GM19240 (cell line): ENCODE measurements at regions not wholly inside any gene's neighbourhood (a gene's known extent, or its start where the extent isn't known, plus 50 kb on each side); places are given as distances from the start of the nearest gene placed in this dataset.
"Not testable (repeated sequence)": the region's sequence is repeated elsewhere in the genome, so short reads cannot be mapped to it uniquely, and the experiment has no call there.

Experiments used
- DNase-seq: peaks from one replicate; pipeline ENCODE4 v3.0.0; 2011; ENCODE audit warnings: low spot score; ENCODE audit not compliant: insufficient read length

DNA sequence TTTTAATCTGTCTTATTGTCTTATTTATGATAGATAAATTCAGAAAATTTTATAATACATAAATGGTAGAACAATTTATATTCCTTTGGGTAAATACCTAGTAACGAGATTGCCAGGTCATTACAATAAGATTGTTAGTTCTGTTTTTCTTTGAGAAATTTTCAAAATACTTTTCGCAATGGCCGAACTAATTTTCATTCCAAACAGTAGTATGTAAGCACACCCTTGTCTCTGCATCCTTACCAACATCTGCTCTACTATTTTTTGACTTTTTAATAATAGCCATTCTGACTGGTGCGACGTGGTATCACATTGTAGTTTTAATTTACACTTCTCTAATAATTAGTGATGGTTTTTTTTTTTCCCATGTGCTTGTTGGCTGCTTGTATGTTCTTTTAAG, 351.4 kb upstream of the LUZP2 start:
- DNase-seq, result no peak

DNA sequence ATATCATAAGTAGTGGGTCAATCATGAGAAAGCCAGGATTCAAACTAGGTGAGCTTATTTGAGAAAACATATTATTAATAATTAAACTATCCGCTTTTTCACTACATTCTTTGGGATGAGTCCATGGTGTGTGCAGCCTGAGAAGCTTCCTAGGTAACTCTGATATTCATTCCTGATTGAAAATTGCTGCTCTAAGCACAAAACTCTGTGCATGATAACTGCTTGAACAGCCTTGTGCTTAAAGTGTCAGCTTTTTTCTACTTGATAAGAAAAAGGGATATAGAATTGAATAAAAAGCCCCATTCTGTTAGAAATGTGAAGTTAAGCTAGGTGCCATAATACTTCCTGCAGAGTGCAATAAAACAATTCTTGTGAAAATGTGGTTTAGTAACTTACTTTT, 343.5 kb upstream of the LUZP2 start:
- DNase-seq, result no peak

DNA sequence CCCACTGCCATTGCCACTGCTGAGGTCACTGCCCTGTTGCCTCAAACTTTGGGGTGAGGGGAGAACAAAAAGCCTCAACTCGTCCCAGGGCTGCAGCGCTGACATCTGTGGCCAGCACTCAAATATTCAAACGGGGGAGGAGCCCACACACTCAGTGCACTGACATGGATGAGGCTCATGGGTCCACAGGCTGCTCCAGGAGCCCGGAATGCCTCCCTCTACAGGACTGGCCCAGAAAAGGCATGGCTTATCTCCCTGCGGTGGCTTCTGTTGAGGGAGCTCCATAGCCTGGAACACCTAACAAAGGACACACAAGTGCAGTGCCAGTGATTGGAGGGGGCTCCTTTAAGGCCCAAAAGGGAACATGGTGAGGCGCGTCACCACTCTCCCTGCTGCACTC, 341.1 kb upstream of the LUZP2 start:
- no peak for DNase-seq

GRCh38 chr11:24157316-24157715, 339.5 kb upstream of the LUZP2 start:
- no peak for DNase-seq

DNA sequence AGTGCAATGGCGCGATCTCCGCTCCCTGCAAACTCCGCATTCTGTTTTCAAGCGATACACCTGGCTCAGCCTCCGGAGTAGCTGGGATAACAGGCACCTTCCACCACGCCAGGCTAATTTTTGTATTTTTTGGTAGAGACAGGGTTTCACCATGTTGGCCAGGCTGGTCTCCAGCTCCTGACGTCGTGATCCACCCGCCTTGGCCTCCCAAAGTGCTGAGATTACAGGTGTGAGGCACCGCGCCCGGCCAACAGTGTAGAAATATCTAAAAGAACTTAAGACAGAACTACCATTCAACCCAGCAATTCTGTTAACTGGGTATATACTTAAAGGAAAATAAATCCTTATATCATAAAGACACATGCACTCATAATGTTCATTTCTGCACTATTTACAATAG, 335.3 kb upstream of the LUZP2 start:
- no peak for DNase-seq

DNA sequence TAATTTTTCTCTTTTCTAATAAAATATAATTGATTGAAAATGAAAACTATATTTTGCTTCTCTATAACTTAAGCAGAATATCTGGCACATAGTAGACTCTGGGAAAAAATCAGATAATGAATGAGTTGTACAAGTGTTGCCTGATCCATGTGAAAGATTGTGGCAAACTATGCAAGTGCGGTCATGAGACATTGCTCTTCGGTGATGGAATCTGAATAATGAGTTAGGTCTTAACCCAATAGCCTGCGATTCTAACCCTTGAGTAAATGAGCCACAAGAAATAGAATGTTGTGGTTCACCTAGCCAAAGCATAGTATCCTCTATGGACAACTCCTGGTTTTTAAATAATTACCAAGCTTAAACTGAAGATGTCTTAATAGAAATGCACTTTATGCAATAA, 333.7 kb upstream of the LUZP2 start:
- no peak for DNase-seq

DNA sequence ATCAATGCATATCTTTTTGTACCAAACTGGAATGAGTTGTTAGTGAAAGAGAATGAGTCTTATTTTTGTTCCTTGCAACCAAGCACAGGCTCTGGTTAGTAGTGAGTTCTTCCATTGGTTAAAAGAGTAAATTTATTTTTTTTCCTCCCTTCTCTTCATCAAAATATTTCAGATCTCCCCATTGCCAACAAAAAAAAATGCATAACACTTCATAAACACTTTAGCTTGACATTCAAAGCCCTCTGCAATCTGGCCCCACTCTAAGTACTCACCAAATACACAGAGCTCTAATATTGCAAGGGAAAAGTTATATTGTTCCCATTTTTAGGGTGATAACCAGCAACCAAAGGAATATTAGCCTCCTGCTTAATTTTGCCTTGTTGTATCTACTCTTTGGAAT, 333.0 kb upstream of the LUZP2 start:
- no peak for DNase-seq

DNA sequence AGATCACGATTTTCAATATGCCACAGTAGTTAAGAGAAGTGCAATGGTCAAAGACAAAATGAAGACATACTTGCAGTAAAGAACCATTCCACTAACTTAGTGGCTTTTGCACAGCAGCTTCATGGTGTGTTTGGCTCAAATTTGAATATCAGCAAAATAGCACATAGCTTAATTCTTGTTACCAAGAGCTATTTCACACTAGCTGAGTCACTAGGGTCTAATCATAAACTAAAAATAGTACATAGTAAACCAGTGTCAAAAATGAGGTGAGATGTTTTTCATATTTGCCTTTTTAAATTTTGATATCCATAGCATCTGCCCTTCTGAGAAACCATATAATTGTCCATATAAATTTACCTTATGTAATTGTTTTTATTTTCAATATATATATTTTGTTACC, 325.0 kb upstream of the LUZP2 start:
- DNase-seq, result no peak

DNA sequence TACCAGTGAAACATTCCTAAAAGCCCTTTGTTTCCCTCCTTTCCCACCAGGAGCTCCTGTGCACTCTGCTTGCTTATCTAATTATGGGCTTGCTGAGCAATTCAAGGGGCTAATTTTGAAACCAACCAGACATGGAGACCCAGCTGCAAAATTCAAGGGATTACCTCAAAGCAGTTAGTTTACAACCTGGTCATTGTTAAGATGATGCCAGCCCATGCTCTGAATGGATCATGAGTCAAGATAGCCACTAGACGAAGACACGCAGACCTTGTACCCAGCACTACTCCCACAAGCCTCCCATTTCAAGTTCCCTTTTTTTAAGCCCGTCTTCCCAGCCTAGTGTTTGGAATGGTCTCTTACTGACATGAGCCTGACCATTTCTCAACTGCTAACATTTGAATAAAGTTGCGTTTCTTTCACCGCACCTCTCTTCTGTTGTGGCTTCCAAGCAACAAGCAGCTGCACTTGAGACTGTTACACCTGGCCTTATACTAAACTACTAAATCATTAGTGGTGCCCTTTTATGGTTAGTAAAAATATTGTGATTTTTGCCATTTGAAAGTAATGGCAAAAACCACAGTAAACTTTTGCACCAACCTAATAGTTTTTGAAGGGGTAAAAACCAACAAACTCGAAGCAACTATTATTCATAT, 315.3 kb upstream of the LUZP2 start:
- DNase-seq, result no peak

GRCh38 chr11:24185535-24185934, 311.3 kb upstream of the LUZP2 start:
- not testable (repeated sequence) for DNase-seq

DNA sequence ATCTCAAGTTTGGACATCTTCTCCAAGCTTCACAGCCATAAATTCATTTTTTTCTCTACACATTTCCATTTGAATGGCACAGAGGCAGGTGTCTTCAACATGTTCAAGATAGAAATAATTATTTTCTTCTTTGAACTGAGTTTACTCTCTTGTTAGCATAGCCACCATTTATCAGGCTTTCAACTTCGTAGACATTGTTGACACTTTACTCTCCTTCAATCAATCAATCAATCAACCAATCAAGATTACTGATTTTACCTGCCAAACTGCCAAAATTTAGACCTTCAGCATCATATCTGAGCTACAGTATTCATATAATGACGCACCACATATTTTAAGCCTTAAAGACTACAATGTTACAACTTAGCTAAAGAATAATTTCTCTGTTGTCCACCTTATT, 300.1 kb upstream of the LUZP2 start:
- DNase-seq, result no peak

GRCh38 chr11:24198481-24198880, 298.4 kb upstream of the LUZP2 start:
- DNase-seq, result no peak

DNA sequence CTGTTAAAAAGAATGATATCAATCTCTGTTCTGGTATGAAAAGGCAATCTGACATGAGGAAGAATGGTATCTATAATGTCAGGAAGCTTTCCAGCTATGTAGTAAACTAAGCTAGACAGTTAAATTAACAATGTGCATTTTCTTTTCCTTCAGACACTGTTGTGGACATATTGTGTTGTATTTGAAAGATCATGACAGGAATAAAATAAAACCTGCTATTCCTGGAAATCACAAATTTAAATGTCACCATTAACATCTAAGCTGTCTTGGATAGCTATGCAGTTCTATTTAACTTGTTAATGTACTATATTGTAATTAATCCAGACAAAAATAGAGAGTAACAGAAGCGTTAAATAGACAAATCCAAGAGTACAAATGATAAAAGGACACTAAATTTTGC, 297.4 kb upstream of the LUZP2 start:
- DNase-seq, result no peak

DNA sequence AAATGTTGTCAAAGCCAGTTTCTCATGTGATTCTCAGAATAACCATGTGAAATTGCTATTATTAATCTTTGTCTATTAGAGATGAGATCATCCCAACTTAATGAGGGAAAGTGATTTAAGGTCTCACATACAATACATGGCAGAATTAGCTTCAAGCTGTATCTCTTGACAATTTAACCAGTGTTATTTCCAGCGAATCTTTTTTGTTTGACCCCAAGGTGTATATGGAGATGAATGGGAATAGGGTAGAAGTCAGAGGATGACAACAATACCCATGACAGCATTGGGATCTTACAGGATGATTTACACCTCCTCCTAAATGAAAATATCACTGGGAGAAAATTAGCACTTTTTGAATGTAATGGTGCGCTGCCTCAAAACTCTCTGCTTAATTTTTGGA, 290.8 kb upstream of the LUZP2 start:
- no peak for DNase-seq

DNA sequence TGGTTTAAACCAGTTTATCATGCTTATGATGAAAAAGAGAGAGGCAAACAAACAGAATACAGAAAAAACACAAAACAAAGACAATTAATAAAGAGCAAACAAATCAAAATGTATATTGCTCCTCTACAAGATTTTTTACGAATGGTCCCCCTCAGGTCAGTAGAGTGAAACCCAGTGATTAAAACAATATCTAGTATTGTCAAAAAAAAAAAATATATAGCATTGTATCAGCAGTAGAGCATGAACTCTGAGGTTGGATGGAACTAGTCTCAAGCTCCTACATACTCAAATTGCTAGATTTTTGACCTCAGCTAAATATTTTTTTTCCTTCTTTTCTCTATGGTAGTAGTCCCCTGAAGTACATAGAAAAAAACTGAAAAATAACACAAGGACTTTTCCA, 290.3 kb upstream of the LUZP2 start:
- no peak for DNase-seq

DNA sequence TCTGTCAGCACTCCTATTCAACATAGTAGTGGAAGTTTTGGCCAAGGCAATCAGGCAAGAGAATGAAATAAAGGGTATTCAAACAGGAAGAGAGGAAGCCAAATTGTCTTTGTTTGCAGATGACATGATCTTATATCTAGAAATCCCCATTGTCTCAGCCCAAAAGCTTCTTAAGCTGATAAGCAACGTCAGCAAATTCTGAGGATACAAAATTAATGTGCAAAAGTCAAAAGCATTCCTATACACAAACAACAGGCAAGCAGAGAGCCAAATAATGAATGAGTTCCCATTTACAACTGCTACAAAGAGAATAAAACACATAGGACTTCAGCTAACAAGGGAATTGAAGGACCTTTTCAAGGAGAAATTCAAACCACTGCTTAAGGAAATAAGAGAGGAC, 280.4 kb upstream of the LUZP2 start:
- DNase-seq, result no peak

DNA sequence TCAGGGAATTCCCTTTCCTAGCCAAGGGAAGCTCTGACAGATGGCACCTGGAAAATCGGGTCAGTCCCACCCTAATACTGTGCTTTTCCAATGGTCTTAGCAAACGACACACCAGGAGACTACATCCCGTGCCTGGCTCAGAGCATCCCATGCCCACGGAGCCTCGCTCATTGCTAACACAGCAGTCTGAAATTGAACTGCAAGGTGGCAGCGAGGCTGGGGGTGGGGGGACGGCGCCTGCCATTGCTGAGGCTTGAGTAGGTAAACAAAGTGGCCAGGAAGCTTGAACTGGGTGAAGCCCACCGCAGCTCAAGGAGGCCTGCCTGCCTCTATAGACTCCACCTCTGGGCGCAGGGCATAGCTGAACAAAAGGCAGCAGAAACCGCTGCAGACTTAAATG, 279.5 kb upstream of the LUZP2 start:
- not testable (repeated sequence) for DNase-seq

GRCh38 chr11:24225501-24225900, 271.4 kb upstream of the LUZP2 start:
- DNase-seq, result no peak

DNA sequence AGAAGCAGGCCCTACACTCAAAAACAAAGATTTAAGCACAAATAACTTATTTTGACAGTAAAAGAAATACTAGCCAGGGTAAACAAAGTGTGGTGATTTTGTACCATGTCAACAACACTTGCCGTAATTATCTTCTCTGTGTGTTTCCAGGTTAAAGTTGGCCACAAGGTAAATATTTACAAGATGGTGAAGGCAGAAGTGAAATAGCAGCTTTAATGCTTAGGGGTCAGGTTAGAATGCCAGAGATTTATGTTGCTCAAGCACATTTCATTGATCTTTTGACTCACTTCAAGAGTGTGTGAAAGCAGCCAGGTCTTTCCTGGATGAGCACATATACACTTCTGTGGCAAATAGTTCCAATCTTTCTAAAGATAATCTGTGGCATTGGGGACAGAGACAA, 270.2 kb upstream of the LUZP2 start:
- DNase-seq, result no peak

DNA sequence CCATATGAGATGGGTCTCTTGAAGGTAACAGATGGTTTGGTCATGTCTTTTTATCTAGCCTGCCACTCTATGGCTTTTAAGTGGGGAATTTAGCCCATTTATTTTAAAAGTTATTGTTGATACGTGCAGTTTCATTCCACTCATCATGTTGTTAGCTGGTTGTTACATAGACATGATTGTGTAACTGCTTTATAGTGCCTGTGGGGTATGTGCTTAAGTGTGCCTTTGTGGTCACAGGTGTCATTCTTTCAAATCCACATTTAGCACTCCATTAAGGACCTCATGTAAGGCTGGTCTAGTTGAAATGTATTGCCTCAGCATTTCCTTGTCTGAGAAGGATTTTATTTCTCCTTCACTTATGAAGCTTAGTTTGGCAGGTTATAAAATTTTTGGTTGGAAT, 263.8 kb upstream of the LUZP2 start:
- DNase-seq, result no peak

DNA sequence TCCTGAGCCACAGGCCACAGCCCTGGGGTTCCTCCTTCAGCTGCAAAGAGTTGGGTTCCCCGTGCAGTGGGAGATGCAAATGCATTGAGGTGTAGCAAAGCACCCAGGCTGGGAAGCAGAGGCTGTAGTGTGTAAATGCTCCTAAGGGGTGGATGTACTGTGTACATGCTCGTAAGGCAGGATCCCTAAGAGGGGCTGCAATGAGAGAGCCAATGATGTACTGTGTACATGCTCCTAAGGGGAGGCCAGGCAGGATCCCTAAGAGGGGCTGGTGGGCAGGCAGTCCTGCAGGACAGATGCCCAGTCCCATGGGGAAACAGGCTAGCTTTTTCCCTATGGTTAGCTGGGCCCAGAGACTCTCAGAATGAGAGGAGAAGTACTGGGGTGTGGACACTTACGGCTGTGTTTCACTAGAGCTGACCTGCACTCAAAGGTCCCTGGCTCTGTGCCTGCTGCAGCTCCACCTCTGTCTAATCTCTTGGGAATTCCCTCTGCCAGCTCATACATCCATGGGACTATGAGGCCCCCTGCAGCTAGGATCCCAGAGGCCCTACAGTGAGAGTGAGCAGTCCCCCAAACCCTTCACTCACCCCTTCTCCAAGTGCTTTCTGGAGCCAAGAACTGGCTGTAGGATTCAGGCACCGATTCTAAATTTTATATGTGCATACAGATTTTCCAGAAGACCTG, 261.9 kb upstream of the LUZP2 start:
- DNase-seq, result no peak

DNA sequence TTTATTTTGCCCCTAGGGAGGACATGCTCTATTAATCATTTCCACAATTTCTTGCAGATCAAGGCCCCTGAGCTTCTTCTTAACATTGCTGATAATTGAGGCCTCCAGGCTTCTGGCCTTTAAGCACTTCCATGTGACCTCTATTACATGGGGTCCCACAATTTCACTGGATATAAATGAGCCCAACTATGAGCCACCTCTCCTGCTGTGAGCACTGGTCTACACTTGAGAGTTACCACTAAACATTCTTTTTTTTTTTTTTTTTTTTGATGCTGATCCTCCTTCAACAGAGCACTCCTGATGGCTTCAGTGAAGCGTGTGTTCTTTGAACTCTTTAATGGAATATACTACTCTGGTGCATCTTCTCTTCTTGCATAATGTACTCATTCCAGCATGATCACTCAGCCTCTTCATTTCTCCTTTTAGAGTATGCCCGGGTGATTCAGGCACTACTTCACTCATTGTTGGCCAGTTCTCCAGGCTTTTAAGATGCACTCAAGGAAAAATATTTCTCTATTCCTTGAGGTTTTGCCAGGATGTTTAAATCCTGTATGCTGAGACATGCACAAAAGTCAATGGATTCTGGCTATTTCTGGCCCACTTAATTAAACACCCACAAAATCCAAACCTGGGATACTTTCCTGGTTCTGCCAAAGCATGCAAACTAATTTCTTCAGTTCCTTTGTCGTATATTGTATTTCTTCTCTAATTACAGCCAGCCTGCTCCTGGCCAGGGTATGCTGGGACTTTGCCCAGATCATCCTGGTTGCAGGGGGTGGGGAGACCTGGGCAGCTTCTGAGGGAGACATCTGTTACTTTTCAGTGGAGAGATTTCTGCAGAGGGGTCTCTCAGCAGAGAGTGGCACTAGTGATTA, 257.8 kb upstream of the LUZP2 start:
- no peak for DNase-seq

DNA sequence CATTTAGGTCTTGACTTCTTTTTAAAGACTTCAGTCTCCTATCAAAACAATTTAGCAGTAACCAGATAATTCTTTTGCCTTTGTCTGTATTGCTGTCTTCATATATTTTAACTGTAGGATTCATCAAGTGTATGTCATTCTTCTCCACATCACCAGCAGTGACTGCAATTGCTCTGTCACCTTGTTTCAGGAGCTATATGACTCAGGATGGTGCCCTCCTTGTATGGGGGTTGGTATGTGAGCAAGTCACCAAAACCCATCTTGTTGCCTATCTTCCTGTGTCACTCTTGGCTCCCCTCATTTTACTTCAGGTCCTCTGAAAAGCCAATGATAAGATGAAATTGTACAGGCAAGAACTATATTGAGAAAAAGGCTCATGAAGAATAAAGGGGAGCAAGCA, 256.9 kb upstream of the LUZP2 start:
- no peak for DNase-seq
